ENCODE measurements at regions not wholly inside any gene's neighbourhood (a gene's known extent, or its start where the extent isn't known, plus 50 kb on each side); places are given as distances from the start of the nearest gene placed in this dataset.
"Not testable (repeated sequence)": the region's sequence is repeated elsewhere in the genome, so short reads cannot be mapped to it uniquely, and the experiment has no call there.

DNA sequence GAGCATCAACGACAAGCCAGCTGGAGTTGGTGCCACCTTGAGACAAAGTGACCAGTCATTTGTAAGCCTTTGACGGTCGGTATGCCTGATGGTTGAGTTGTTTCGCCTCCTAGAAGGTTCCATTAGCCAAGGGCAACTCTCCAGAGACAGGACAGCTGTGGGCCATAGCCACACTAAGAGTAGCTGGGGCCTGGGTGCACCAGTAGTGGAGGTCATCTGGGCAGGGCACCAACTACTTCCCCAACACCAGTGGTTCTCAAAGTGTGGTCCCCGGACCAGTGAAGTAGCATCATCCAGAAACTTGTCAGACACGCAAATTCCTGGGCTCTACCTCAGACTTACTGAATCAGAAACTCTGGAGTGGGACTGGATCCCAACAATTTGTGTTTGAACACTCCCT lies 217.5 kb upstream of the TAS2R1 start:
- DNase-seq, result no peak

- no peak for DNase-seq
Measured at GRCh38 chr5:9845185-9845584, 215.0 kb upstream of the TAS2R1 start.

GRCh38 chr5:9841516-9842170 lies 211.5 kb upstream of the TAS2R1 start:
- DNase-seq, result no peak

GRCh38 chr5:9838916-9839315 lies 208.8 kb upstream of the TAS2R1 start:
- no peak for DNase-seq

- no peak for DNase-seq
Measured at GRCh38 chr5:9834871-9835770, 205.0 kb upstream of the TAS2R1 start.

- no peak for DNase-seq
Measured at GRCh38 chr5:9833871-9834270, 203.7 kb upstream of the TAS2R1 start.

- DNase-seq, result no peak
Measured at GRCh38 chr5:9832921-9833320, 202.8 kb upstream of the TAS2R1 start.

- DNase-seq, result no peak
Measured at GRCh38 chr5:9831823-9832222, 201.7 kb upstream of the TAS2R1 start.

DNA sequence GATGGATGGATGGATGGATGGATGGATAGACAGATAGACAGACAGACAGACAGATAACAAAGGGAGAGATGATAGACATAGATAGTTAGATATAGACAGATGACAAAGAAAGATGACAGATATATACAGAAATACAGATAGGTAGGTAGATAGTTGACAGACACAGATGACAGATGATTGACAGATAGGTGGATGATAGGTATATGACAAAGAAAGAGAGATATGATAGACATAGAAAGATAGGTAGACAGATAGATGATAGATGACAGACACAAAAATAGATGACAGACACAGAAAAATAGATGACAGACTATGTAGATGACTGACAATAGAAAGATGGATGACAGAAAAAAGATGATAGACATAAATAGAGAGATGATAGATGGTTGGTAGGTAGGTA lies 200.0 kb upstream of the TAS2R1 start:
- DNase-seq, result no peak

- no peak for DNase-seq
Measured at GRCh38 chr5:9829621-9830020, 199.5 kb upstream of the TAS2R1 start.

DNA sequence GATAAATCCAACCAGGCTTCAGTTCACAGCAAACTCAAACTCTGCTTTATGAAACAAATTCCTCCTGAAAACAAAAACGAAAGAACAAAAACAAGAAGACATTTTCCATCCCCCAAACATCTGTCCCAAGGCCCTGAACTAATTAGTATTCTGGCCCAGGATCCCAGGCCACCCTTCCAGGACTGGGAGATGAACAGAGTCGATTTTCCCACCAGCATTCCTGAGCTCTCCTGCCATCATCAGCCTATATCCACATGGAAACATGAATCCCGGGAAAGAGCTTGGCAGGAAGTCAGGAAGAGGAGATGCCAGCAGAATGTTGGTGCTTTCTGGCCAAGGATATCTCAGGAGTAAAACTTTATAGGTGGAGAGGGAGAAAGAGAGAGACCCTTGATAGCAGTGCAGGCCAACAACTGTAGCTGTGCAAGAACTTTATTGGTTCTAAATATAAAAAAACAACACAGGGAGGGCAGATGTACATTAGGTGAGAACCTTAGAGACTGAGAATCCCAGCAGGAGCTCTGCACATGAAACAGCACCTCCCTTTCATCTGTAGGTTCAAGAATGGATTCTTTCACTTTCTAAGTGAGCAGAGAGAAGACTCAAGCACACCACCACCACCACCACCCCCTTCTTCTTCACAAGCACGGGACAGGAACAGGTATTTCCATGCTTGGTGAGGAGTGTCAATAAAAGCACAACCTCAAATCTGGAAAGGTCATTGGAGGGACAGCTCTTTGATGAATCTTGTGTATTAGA lies 190.7 kb upstream of the TAS2R1 start:
- no peak for DNase-seq

- DNase-seq, result no peak
Measured at GRCh38 chr5:9818340-9818845, 188.2 kb upstream of the TAS2R1 start.

- no peak for DNase-seq
Measured at GRCh38 chr5:9817819-9818218, 187.7 kb upstream of the TAS2R1 start.

GRCh38 chr5:9815051-9815450 lies 184.9 kb upstream of the TAS2R1 start:
- DNase-seq, result no peak

DNA sequence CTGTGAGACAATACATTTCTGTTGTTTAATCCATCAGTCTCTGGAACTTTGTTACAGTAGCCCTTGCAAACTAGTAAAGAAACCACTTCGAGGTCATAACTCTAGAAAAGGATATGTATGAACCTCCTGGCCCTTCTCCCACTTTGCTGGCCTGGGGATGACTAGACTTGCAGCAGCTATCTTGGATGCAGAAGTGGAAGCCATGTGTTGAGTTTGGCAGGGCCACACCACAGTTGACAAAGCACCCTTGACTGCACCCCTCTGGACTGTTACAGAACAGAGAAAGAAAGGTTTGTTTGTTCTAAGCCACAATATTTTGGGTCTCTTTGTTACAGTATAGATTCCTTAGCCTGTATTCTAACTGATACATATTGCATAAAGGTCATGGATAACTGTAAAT lies 183.2 kb upstream of the TAS2R1 start:
- no peak for DNase-seq

DNA sequence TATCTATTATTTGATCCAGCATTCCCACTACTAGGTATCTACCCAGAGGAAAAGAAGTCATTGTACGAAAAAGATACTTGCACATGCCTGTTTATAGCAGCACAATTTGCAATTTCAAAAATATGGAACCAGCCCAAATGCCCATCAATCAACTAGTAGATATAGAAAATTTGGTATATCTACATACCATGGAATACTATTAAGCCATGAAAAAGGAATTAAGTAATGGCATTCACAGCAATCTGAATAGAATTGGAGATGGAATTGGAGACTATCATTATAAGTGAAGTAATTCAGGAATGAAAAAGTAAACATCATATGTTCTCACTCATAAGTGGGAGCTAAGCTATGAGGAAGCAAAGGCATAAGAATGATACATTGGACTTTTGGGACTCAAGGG lies 177.2 kb upstream of the TAS2R1 start:
- not testable (repeated sequence) for DNase-seq

DNA sequence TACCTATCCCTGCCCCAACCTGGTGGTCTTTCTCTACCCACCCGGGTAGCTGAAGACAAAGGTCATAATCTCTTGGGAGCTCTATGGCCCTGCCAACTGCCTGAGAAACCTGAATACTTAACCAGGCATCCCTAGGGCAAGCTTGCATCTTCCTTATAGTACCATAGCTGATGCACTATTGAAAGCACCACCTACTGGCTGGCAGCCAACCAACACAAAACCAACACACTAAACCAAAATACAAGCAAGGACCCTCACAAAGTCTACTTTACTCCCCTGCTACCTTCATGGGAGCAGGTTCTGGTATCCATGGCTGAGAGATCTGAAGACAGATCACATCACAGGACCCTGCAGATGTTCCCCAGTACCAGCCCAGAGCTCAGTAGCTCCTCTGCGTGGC lies 171.8 kb upstream of the TAS2R1 start:
- no peak for DNase-seq

- no peak for DNase-seq
Measured at GRCh38 chr5:9799606-9800005, 169.5 kb upstream of the TAS2R1 start.

DNA sequence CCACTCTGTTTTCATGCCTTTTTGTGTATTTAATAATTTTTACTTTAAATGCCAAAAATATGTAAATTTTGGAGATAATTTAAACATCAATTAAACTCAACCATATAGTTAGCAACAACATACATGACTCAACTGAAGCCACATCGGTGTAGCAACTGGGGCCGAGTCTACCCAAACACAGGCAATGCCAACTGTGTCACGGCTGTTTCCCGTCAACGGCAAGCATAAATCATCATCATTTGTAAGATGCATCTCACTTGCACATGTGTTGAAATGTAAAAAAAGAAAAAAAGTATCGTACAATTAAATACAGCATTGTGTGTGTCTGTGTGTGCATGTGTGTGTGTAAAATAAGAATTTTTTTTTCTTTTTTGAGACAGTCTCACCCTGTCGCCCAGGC lies 160.1 kb upstream of the TAS2R1 start:
- DNase-seq, result no peak

DNA sequence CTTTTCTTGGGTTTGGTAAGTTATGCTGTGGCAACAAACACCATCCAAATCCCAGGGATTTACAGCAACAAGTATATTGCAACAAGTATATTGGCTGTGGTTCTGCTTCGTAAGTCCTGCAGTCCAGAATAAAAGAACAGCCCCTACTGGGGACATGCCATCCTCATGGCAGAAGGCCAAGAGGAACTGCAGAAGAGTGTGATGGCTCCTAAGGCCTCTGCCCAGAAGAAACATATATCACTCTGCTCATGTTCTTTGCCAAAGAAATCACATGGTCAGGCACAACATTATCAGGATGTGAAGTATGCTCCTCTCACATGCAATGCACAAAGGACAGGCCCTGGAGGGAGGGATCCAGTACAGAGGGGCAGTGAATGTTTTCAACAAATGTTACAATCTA lies 159.6 kb upstream of the TAS2R1 start:
- no peak for DNase-seq

GRCh38 chr5:9787861-9788600 lies 157.9 kb upstream of the TAS2R1 start:
- no peak for DNase-seq

Measured in T-helper 1 cell (primary cell).